HepG2 (cell line): ENCODE measurements at regions not wholly inside any gene's neighbourhood (a gene's known extent, or its start where the extent isn't known, plus 50 kb on each side); places are given as distances from the start of the nearest gene placed in this dataset.

ENCODE experiments used
- ATAC-seq: fragments of 200-7000 bp; cut with Tn5 transposase; 3 replicates; pipeline ENCODE4 v1.9.1; 2020; ENCODE audit warnings: mild to moderate bottlenecking, moderate library complexity
- BruUV-seq: library from RNA; stranded (reverse); fragments of 400-500 nt; replicated peaks from 2 replicates; lab custom pipeline; 2021; lab: Mats Ljungman, UMichigan
- CTCF ChIA-PET: fragments of 300-600 bp; formaldehyde crosslinking; extraction: SDS; loops from one replicate; lab custom pipeline; 2021; ENCODE audit warnings: low total read pairs, inconsistent platforms, low intra/inter-chr PET ratio; lab: Yijun Ruan, JAX
- POLR2A ChIA-PET: fragments of 350-600 bp; sonication (Branson Sonifier 250); formaldehyde crosslinking; loops from one replicate; lab custom pipeline; 2020; ENCODE audit warnings: antibody characterized with exemption, inconsistent platforms; lab: Yijun Ruan, JAX
- DNase-seq: peaks from one replicate; pipeline ENCODE4 v3.0.0-alpha.2; 2015; ENCODE audit warnings: low spot score
- FAIRE-seq: peaks from 3 replicates; lab custom pipeline; 2011; peaks lifted over from hg19 to GRCh38; lab: Jason Lieb, UNC
- H2AFZ ChIP-seq: one replicate; pipeline ENCODE4 v1.6.1; 2011; ENCODE audit warnings: low read length, inconsistent platforms
- H3K27ac ChIP-seq: fragments of 300-600 bp; 3 replicates; pipeline ENCODE4 v1.8.0; 2011; ENCODE audit warnings: mixed run types, mild to moderate bottlenecking, mixed read lengths, low read length, inconsistent platforms; ENCODE audit not compliant: insufficient read depth; ENCODE audit errors: extremely low read length
- H3K27me3 ChIP-seq, 2 experiments: fragments of 200-600 bp in 1 of 2; 2 replicates in 1 of 2; 3 replicates in 1 of 2; pipeline versions ENCODE4 v1.6.0 to v1.8.0; 2011; ENCODE audit warnings: low read length in 2 of 2, mild to moderate bottlenecking in 2 of 2, moderate library complexity in 2 of 2, inconsistent platforms in 1 of 2; ENCODE audit not compliant: insufficient read depth in 2 of 2, control insufficient read depth in 1 of 2
- H3K36me3 ChIP-seq, 2 experiments: fragments of 200-600 bp in 1 of 2; replicated peaks in 1 of 2; 2 replicates in 1 of 2; 3 replicates in 1 of 2; pipeline versions ENCODE4 v1.5.1 to v1.8.0; 2011; ENCODE audit warnings: low read length in 2 of 2, inconsistent platforms in 1 of 2; ENCODE audit not compliant: insufficient read depth in 2 of 2, control insufficient read depth in 1 of 2
- H3K4me1 ChIP-seq: 2 replicates; pipeline ENCODE4 v1.5.1; 2012; ENCODE audit warnings: low read length, inconsistent platforms; ENCODE audit not compliant: insufficient read depth
- H3K4me2 ChIP-seq: 2 replicates; pipeline ENCODE4 v1.6.0; 2011; ENCODE audit warnings: low read depth, low read length, inconsistent platforms
- H3K4me3 ChIP-seq, 3 experiments: fragments of 200-600 bp in 1 of 3; sonication (generic), shearing (Covaris generic) in 1 of 3; replicated peaks in 1 of 3; 2 replicates each; pipeline ENCODE4 v1.5.1; 2011 to 2016; ENCODE audit warnings: low read length in 3 of 3, inconsistent platforms in 2 of 3, low read depth in 2 of 3, mild to moderate bottlenecking in 2 of 3, control low read depth in 1 of 3, mixed read lengths in 1 of 3; ENCODE audit not compliant: insufficient read depth in 1 of 3
- H3K79me2 ChIP-seq: one replicate; pipeline ENCODE4 v1.6.1; 2011; ENCODE audit warnings: low read length, inconsistent platforms; ENCODE audit not compliant: insufficient read depth
- H3K9ac ChIP-seq: 2 replicates; pipeline ENCODE4 v1.6.0; 2011; ENCODE audit warnings: mild to moderate bottlenecking, low read depth, low read length, inconsistent platforms; ENCODE audit not compliant: insufficient read depth
- H3K9me3 ChIP-seq: 2 replicates; pipeline ENCODE4 v1.5.1; 2012; ENCODE audit warnings: mild to moderate bottlenecking, low read length
- H4K20me1 ChIP-seq: 2 replicates; pipeline ENCODE4 v1.6.0; 2011; ENCODE audit warnings: inconsistent platforms, mild to moderate bottlenecking, low read length, moderate library complexity; ENCODE audit not compliant: insufficient read depth
- CREM ChIP-seq, 2 experiments: sonication (generic) in 1 of 2; formaldehyde crosslinking in 1 of 2; IDR thresholded peaks; 2 replicates each; pipeline versions ENCODE4 v1.4.0 to v1.6.1; 2016 to 2020; ENCODE audit warnings: antibody characterized with exemption in 1 of 2, mild to moderate bottlenecking in 1 of 2, missing genetic modification reagents in 1 of 2
- HOXA5 ChIP-seq: sonication (generic); formaldehyde crosslinking; IDR thresholded peaks from 2 replicates; pipeline ENCODE4 v1.4.0; 2020; ENCODE audit warnings: missing genetic modification reagents
- NFKB2 ChIP-seq: sonication (generic); formaldehyde crosslinking; IDR thresholded peaks from 2 replicates; pipeline ENCODE4 v1.4.0; 2020; ENCODE audit warnings: missing genetic modification reagents, borderline replicate concordance
- SATB2 ChIP-seq: sonication (generic); formaldehyde crosslinking; IDR thresholded peaks from 2 replicates; pipeline ENCODE4 v1.5.0; 2020; ENCODE audit warnings: missing genetic modification reagents
- SIX4 ChIP-seq: sonication (generic); formaldehyde crosslinking; IDR thresholded peaks from 2 replicates; pipeline ENCODE4 v1.4.0; 2020; ENCODE audit warnings: missing genetic modification reagents
- THYN1 ChIP-seq: sonication (generic); formaldehyde crosslinking; IDR thresholded peaks from 2 replicates; pipeline ENCODE4 v1.8.1; 2023; ENCODE audit warnings: low read depth, mild to moderate bottlenecking, moderate library complexity, missing genetic modification reagents, borderline replicate concordance
- XBP1 ChIP-seq: sonication (generic); formaldehyde crosslinking; IDR thresholded peaks from 2 replicates; pipeline ENCODE4 v1.5.0; 2020; ENCODE audit warnings: missing genetic modification reagents
- ZNF772 ChIP-seq: sonication (generic); formaldehyde crosslinking; IDR thresholded peaks from 2 replicates; pipeline ENCODE4 v1.5.0; 2020; ENCODE audit warnings: mild to moderate bottlenecking, missing genetic modification reagents
- WGBS: methylation state at CpG from one replicate; pipeline ENCODE4 v1.1.6; 2017; ENCODE audit warnings: low lambda C conversion rate; 5-methylcytosine and 5-hydroxymethylcytosine counted together
- in situ Hi-C: cut with HindIII; loops from 2 replicates; pipeline ENCODE4 v1.10.0; 2017; ENCODE audit warnings: low pct_unique_long_range_greater_than_20kb; ENCODE audit not compliant: extremely low pct_ligation_motif_present
- intact Hi-C: fragments of 100-400 bp; cut with micrococcal nuclease; formaldehyde crosslinking; loops from one replicate; pipeline ENCODE4 v1.10.0; 2022; ENCODE audit not compliant: unreplicated experiment
- TF ChIP-seq, protein P1 (sequence below): sonication (generic); formaldehyde crosslinking; IDR thresholded peaks from 2 replicates; pipeline ENCODE4 v1.4.0; 2020; ENCODE audit warnings: missing genetic modification reagents, low read depth, mild to moderate bottlenecking, borderline replicate concordance
- TF ChIP-seq, protein P2 (sequence below): sonication (generic); formaldehyde crosslinking; IDR thresholded peaks from 2 replicates; pipeline ENCODE4 v1.9.0; 2021; ENCODE audit warnings: mild to moderate bottlenecking, missing genetic modification reagents
- TF ChIP-seq, protein P3 (sequence below): sonication (generic); formaldehyde crosslinking; IDR thresholded peaks from 2 replicates; pipeline ENCODE4 v1.5.0; 2020; ENCODE audit warnings: mild to moderate bottlenecking, missing genetic modification reagents, borderline replicate concordance
- TF ChIP-seq, protein P4 (sequence below): sonication (generic); formaldehyde crosslinking; IDR thresholded peaks from 2 replicates; pipeline ENCODE4 v1.5.1; 2020; ENCODE audit warnings: missing genetic modification reagents, mild to moderate bottlenecking, borderline replicate concordance

DNA sequence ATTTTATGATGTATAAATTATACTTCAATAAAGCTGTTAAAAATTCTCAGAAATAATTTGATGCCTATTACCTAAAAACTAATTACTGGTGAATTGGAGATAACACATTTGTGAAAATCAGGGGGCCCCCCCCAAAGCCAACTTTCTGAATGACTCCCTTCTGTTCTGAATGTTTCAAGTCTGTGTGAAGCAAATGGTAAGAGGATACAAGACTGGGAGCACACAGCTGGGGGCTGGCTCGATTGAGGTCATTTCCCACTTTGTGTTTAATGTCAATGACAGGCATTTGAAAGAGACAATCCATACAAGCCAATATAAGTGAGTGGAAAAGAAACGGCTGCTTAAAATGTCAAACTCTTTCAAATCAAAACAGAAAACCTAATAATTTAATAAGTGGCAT, 155.8 kb downstream of the SH2D1A start:
- Histone ChIP-seq H2AFZ (no peak overlapping the region), H3K9ac (no peak overlapping the region), H3K4me2 (no peak overlapping the region), H3K79me2 (no peaks in the 10 kb centered on the region), H3K27ac (no peak overlapping the region), H3K4me1 (no peaks in the 10 kb centered on the region), H3K36me3 (no peaks in the 10 kb centered on the region), H3K9me3 (no peaks in the 10 kb centered on the region), H4K20me1 (no peaks in the 10 kb centered on the region), H3K27me3 (no peaks in the 10 kb centered on the region), H3K4me3 (no peak overlapping the region)
- POLR2A ChIA-PET: no interaction called here
- intact Hi-C loops: no loop called here
- BruUV-seq: no TSS peak
- FAIRE-seq (no peak), ATAC-seq (no peak), DNase-seq (no peak)
- in situ Hi-C loops: no loop called here
- CTCF ChIA-PET: no interaction called here
- 0% methylated on average over 2 of the region's 2 CpGs for WGBS
- TF ChIP-seq SATB2 (CRISPR knock-in tag) (no peak), HOXA5 (CRISPR knock-in tag) (no peak), ZNF772 (no peak), THYN1 (no peak), CREM (IDR thresholded peaks at IDR 0.05) (no peak), CREM (CRISPR knock-in tag; IDR thresholded peaks at IDR 0.05) (no peak), XBP1 (CRISPR knock-in tag) (no peak), SIX4 (CRISPR knock-in tag) (no peak), NFKB2 (CRISPR knock-in tag) (no peak)
- TF ChIP-seq, protein P1, sequence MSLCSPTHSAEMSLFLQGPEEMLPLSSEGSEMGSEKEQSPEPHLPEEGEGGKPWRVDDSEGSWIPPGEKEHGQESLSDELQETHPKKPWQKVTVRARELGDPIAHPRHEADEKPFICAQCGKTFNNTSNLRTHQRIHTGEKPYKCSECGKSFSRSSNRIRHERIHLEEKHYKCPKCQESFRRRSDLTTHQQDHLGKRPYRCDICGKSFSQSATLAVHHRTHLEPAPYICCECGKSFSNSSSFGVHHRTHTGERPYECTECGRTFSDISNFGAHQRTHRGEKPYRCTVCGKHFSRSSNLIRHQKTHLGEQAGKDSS (CRISPR knock-in tag): no peak
- TF ChIP-seq, protein P2, sequence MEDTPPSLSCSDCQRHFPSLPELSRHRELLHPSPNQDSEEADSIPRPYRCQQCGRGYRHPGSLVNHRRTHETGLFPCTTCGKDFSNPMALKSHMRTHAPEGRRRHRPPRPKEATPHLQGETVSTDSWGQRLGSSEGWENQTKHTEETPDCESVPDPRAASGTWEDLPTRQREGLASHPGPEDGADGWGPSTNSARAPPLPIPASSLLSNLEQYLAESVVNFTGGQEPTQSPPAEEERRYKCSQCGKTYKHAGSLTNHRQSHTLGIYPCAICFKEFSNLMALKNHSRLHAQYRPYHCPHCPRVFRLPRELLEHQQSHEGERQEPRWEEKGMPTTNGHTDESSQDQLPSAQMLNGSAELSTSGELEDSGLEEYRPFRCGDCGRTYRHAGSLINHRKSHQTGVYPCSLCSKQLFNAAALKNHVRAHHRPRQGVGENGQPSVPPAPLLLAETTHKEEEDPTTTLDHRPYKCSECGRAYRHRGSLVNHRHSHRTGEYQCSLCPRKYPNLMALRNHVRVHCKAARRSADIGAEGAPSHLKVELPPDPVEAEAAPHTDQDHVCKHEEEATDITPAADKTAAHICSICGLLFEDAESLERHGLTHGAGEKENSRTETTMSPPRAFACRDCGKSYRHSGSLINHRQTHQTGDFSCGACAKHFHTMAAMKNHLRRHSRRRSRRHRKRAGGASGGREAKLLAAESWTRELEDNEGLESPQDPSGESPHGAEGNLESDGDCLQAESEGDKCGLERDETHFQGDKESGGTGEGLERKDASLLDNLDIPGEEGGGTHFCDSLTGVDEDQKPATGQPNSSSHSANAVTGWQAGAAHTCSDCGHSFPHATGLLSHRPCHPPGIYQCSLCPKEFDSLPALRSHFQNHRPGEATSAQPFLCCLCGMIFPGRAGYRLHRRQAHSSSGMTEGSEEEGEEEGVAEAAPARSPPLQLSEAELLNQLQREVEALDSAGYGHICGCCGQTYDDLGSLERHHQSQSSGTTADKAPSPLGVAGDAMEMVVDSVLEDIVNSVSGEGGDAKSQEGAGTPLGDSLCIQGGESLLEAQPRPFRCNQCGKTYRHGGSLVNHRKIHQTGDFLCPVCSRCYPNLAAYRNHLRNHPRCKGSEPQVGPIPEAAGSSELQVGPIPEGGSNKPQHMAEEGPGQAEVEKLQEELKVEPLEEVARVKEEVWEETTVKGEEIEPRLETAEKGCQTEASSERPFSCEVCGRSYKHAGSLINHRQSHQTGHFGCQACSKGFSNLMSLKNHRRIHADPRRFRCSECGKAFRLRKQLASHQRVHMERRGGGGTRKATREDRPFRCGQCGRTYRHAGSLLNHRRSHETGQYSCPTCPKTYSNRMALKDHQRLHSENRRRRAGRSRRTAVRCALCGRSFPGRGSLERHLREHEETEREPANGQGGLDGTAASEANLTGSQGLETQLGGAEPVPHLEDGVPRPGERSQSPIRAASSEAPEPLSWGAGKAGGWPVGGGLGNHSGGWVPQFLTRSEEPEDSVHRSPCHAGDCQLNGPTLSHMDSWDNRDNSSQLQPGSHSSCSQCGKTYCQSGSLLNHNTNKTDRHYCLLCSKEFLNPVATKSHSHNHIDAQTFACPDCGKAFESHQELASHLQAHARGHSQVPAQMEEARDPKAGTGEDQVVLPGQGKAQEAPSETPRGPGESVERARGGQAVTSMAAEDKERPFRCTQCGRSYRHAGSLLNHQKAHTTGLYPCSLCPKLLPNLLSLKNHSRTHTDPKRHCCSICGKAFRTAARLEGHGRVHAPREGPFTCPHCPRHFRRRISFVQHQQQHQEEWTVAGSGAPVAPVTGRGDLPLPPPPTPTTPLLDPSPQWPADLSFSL (CRISPR knock-in tag): no peak
- TF ChIP-seq, protein P3, sequence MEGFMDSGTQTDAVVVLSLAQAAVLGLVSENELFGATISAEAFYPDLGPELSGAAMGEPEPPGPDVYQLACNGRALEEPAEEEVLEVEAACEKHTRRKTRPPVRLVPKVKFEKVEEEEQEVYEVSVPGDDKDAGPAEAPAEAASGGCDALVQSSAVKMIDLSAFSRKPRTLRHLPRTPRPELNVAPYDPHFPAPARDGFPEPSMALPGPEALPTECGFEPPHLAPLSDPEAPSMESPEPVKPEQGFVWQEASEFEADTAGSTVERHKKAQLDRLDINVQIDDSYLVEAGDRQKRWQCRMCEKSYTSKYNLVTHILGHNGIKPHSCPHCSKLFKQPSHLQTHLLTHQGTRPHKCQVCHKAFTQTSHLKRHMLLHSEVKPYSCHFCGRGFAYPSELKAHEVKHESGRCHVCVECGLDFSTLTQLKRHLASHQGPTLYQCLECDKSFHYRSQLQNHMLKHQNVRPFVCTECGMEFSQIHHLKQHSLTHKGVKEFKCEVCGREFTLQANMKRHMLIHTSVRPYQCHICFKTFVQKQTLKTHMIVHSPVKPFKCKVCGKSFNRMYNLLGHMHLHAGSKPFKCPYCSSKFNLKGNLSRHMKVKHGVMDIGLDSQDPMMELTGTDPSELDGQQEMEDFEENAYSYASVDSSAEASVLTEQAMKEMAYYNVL (CRISPR knock-in tag): no peak
- TF ChIP-seq, protein P4, sequence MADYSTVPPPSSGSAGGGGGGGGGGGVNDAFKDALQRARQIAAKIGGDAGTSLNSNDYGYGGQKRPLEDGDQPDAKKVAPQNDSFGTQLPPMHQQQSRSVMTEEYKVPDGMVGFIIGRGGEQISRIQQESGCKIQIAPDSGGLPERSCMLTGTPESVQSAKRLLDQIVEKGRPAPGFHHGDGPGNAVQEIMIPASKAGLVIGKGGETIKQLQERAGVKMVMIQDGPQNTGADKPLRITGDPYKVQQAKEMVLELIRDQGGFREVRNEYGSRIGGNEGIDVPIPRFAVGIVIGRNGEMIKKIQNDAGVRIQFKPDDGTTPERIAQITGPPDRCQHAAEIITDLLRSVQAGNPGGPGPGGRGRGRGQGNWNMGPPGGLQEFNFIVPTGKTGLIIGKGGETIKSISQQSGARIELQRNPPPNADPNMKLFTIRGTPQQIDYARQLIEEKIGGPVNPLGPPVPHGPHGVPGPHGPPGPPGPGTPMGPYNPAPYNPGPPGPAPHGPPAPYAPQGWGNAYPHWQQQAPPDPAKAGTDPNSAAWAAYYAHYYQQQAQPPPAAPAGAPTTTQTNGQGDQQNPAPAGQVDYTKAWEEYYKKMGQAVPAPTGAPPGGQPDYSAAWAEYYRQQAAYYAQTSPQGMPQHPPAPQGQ: no peak
